ENCODE measurements at regions not wholly inside any gene's neighbourhood (a gene's known extent, or its start where the extent isn't known, plus 50 kb on each side); places are given as distances from the start of the nearest gene placed in this dataset.

DNA sequence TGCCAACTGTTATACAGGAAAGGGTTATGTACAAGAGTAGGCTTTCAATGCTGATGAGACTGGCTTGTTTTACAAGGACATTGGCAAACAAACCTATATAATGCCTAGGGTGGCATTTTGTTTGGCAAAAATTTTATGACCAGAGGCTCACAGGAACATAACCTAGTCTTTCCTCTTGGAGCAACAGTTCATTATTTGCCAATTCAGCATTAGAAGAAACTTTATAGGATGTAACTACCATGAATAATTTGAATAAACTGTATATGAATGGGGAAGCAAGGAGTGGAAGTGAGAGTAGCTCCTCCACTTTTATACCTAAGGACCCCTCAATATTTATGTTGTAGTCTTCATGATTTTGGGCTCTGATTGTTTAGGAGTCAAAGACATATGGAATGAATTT lies 103.9 kb upstream of the WAC start:
- intact Hi-C loops (cut with micrococcal nuclease; ENCODE audit: unreplicated experiment) = no loop called here

More for the DNA sequence above, 103.9 kb upstream of the WAC start:
- Histone ChIP-seq H3K9ac (ENCODE audit: control insufficient read depth, insufficient read depth, low read length) (no peak overlapping the region), H2AFZ (ENCODE audit: control insufficient read depth, low read depth, low read length) (no peak overlapping the region), H3K27me3 (replicated peaks in 1 of 2; ENCODE audit: control insufficient read depth in 2 of 2, insufficient read depth in 2 of 2, low read length in 1 of 2) (no peaks in the 10 kb centered on the region; a peak in 1 of 4 replicates), H3K27ac (ENCODE audit: control insufficient read depth, insufficient read depth) (no peak overlapping the region), H3K4me1 (ENCODE audit: control insufficient read depth, insufficient read depth, low read length) (no peaks in the 10 kb centered on the region), H3K9me3 (replicated peaks; ENCODE audit: control insufficient read depth, insufficient read depth, low read length) (no peaks in the 10 kb centered on the region; the same call in 2 of the 3 replicates), H3K79me2 (ENCODE audit: control insufficient read depth, insufficient read depth, low read length) (no peaks in the 10 kb centered on the region), H3K4me2 (ENCODE audit: control insufficient read depth, insufficient read depth) (no peak overlapping the region), H4K20me1 (ENCODE audit: control insufficient read depth, insufficient read depth) (no peaks in the 10 kb centered on the region), H3K36me3 (ENCODE audit: control insufficient read depth in 2 of 2, insufficient read depth in 2 of 2, low read length in 1 of 2) (no peaks in the 10 kb centered on the region), H3K4me3 (no peak overlapping the region)
- no peak for DNase-seq (ENCODE audit: low read depth, low spot score)
- POLR2A ChIA-PET = no interaction called here
- no peak for ATAC-seq
- BruUV-seq (replicated peaks) = no TSS peak
- FAIRE-seq = no peak
- TF ChIP-seq ATF7 (IDR thresholded peaks at IDR 0.05; ENCODE audit: low read depth) = no peak
- TF ChIP-seq GATAD2B (conservative IDR thresholded peaks at IDR 0.05; ENCODE audit: low read depth) = no peak
- TF ChIP-seq IKZF1 (conservative IDR thresholded peaks at IDR 0.05) = no peak
- no peak for TF ChIP-seq MEF2A (IDR thresholded peaks at IDR 0.05; ENCODE audit: insufficient read depth, low read depth, low read length)
- TF ChIP-seq, protein P1, sequence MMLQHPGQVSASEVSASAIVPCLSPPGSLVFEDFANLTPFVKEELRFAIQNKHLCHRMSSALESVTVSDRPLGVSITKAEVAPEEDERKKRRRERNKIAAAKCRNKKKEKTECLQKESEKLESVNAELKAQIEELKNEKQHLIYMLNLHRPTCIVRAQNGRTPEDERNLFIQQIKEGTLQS (IDR thresholded peaks at IDR 0.05; ENCODE audit: borderline replicate concordance, extremely low read depth, low read depth, low read length) = no peak
- no peak for TF ChIP-seq SIX5 (IDR thresholded peaks at IDR 0.05; ENCODE audit: low read depth, low read length, severe bottlenecking)
- TF ChIP-seq SMC3 (IDR thresholded peaks at IDR 0.05; ENCODE audit: borderline replicate concordance, low read length) = no peak
- no peak for TF ChIP-seq EED (IDR thresholded peaks at IDR 0.05; ENCODE audit: low read depth)
- TF ChIP-seq NBN (IDR thresholded peaks at IDR 0.05) = no peak
- no peak for TF ChIP-seq POLR2A (IDR thresholded peaks at IDR 0.05; ENCODE audit: low read depth, low read length)
- no peak for TF ChIP-seq RUNX3 (IDR thresholded peaks at IDR 0.05; ENCODE audit: low read length)
- no peak for TF ChIP-seq MEF2B (IDR thresholded peaks at IDR 0.05; ENCODE audit: partially characterized antibody, poor library complexity, severe bottlenecking)
- no peak for TF ChIP-seq CBFB (IDR thresholded peaks at IDR 0.05; ENCODE audit: low read depth)
- TF ChIP-seq EZH2 (IDR thresholded peaks at IDR 0.05; ENCODE audit: borderline replicate concordance, control insufficient read depth, low read depth, low read length) = no peak
- TF ChIP-seq, protein P2, sequence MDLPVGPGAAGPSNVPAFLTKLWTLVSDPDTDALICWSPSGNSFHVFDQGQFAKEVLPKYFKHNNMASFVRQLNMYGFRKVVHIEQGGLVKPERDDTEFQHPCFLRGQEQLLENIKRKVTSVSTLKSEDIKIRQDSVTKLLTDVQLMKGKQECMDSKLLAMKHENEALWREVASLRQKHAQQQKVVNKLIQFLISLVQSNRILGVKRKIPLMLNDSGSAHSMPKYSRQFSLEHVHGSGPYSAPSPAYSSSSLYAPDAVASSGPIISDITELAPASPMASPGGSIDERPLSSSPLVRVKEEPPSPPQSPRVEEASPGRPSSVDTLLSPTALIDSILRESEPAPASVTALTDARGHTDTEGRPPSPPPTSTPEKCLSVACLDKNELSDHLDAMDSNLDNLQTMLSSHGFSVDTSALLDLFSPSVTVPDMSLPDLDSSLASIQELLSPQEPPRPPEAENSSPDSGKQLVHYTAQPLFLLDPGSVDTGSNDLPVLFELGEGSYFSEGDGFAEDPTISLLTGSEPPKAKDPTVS (IDR thresholded peaks at IDR 0.05; ENCODE audit: low read depth, low read length) = no peak
- TF ChIP-seq EGR1 (IDR thresholded peaks at IDR 0.05; ENCODE audit: borderline replicate concordance in 1 of 2, low read depth in 2 of 2, low read length in 2 of 2) = no peak
- no peak for TF ChIP-seq SUPT20H (IDR thresholded peaks at IDR 0.05; ENCODE audit: borderline replicate concordance, control insufficient read depth, low read depth, low read length)
- no peak for TF ChIP-seq CBX3 (IDR thresholded peaks at IDR 0.05; ENCODE audit: borderline replicate concordance, low read depth)
- SMC1A ChIA-PET (ENCODE audit: uncharacterized antibody, unreplicated experiment) = no interaction called here
- in situ Hi-C loops (cut with MboI) = no loop called here
- CTCF ChIA-PET = no interaction called here
- RAD21 ChIA-PET (ENCODE audit: unreplicated experiment) = no interaction called here

Measured in GM12878 (cell line).